AG04449 (cell line): ENCODE measurements at regions not wholly inside any gene's neighbourhood (a gene's known extent, or its start where the extent isn't known, plus 50 kb on each side); places are given as distances from the start of the nearest gene placed in this dataset.

ENCODE experiments used
- CTCF ChIA-PET: fragments of 350-600 bp; formaldehyde crosslinking; extraction: SDS; loops from one replicate; lab custom pipeline; 2021; ENCODE audit warnings: antibody characterized with exemption; lab: Yijun Ruan, JAX
- POLR2A ChIA-PET: fragments of 400-600, 350-600 bp; formaldehyde crosslinking; extraction: SDS; loops from one replicate; lab custom pipeline; 2020; ENCODE audit warnings: antibody characterized with exemption, inconsistent platforms; lab: Yijun Ruan, JAX
- DNase-seq: peaks from one replicate; pipeline ENCODE4 v3.0.0-alpha.2; 2010; ENCODE audit warnings: low read depth, low spot score
- H3K4me3 ChIP-seq: 2 replicates; pipeline ENCODE4 v1.5.1; 2011; ENCODE audit warnings: low read depth, mild to moderate bottlenecking, control low read depth, low read length
- CTCF ChIP-seq: IDR thresholded peaks from one replicate; pipeline ENCODE4 v1.5.1; 2011; ENCODE audit warnings: mild to moderate bottlenecking, moderate library complexity, low read length, control low read depth, inconsistent platforms; ENCODE audit not compliant: insufficient read depth; ENCODE audit errors: missing control alignments

DNA sequence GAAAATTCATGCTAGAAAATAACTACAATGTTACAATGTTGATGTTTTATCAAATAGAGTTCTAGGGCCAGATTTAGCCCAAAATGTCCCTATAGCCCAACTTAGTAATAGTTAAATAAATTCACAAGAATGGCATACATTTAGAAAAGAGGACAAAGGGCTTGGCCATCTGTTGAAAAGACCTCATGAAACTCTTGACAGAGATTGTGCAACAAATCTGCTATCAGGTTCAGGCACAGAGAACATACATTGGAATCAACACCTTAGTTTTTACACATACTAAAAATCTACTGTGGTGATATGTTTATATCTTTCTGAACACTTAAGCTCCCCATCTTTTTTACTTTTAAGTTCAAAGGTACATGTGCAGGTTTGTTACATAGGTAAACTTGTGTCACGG lies 298.3 kb upstream of the DACH1 start:
- ChIA-PET CTCF (no interaction called here), POLR2A (no interaction called here)
- no peak overlapping the region for H3K4me3 ChIP-seq
- DNase-seq: no peak
- no peak for TF ChIP-seq CTCF

GRCh38 chr13:72164811-72165210 lies 297.8 kb upstream of the DACH1 start:
- H3K4me3 ChIP-seq: no peak overlapping the region
- DNase-seq: no peak
- TF ChIP-seq CTCF: no peak
- CTCF ChIA-PET: no interaction called here
- POLR2A ChIA-PET: no interaction called here

- CTCF ChIA-PET: no interaction called here
- H3K4me3 ChIP-seq: no peak overlapping the region
- DNase-seq: no peak
- POLR2A ChIA-PET: no interaction called here
- no peak for TF ChIP-seq CTCF
Observed at GRCh38 chr13:72163678-72164077, 296.7 kb upstream of the DACH1 start.

GRCh38 chr13:72160977-72161376 lies 294.0 kb upstream of the DACH1 start:
- CTCF ChIA-PET: no interaction called here
- POLR2A ChIA-PET: no interaction called here
- no peak for TF ChIP-seq CTCF
- no peak overlapping the region for H3K4me3 ChIP-seq
- no peak for DNase-seq

DNA sequence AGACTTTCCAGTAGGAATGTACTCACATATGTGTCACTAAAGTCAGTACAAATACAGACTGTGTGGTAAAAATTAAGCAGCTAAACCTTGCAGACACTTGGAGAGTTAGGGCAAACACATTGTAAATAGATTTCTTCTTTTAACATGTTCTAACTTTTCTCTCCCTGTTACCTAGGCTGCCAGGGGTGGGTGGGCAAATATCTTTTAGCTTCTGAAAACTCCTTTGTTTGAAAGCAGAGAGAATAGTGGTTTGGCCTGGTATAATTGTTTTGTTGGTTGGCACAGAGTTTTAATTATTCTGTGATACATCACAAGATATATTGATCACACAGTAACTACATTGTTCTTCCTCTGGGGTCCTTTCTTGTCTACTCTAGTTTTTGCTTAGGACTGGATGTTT lies 289.8 kb upstream of the DACH1 start:
- ChIA-PET CTCF (no interaction called here), POLR2A (no interaction called here)
- no peak for DNase-seq
- TF ChIP-seq CTCF: no peak
- H3K4me3 ChIP-seq: no peak overlapping the region

GRCh38 chr13:72153272-72153671 lies 286.3 kb upstream of the DACH1 start:
- POLR2A ChIA-PET: no interaction called here
- CTCF ChIA-PET: no interaction called here

More at GRCh38 chr13:72153272-72153671, 286.3 kb upstream of the DACH1 start:
- no peak for DNase-seq
- TF ChIP-seq CTCF: no peak
- H3K4me3 ChIP-seq: no peak overlapping the region
